Neuron (in vitro differentiated cells): ENCODE measurements at regions not wholly inside any gene's neighbourhood (a gene's known extent, or its start where the extent isn't known, plus 50 kb on each side); places are given as distances from the start of the nearest gene placed in this dataset.
"Not testable (repeated sequence)": the region's sequence is repeated elsewhere in the genome, so short reads cannot be mapped to it uniquely, and the experiment has no call there.

Experiments
- H2AFZ ChIP-seq: one replicate; pipeline ENCODE4 v1.6.1; 2013; ENCODE audit warnings: low read depth, mild to moderate bottlenecking, inconsistent platforms, low read length, moderate library complexity
- H3K27me3 ChIP-seq: one replicate; pipeline ENCODE4 v1.6.1; 2013; ENCODE audit warnings: low read length; ENCODE audit not compliant: insufficient read depth
- H3K36me3 ChIP-seq: one replicate; pipeline ENCODE4 v1.6.1; 2013; ENCODE audit warnings: low read length; ENCODE audit not compliant: insufficient read depth
- H3K4me1 ChIP-seq: one replicate; pipeline ENCODE4 v1.6.1; 2013; ENCODE audit warnings: low read length; ENCODE audit not compliant: insufficient read depth
- H3K4me3 ChIP-seq: 2 replicates; pipeline ENCODE4 v1.5.1; 2013; ENCODE audit warnings: mild to moderate bottlenecking, low read length, moderate library complexity
- H3K9me3 ChIP-seq: one replicate; pipeline ENCODE4 v1.6.1; 2013; ENCODE audit warnings: low read length

GRCh38 chr14:38357557-38357956, 101.7 kb upstream of the CLEC14A start:
- Histone ChIP-seq H2AFZ (no peak overlapping the region), H3K4me3 (no peak overlapping the region), H3K27me3 (no peaks in the 10 kb centered on the region), H3K9me3 (no peaks in the 10 kb centered on the region), H3K36me3 (no peaks in the 10 kb centered on the region), H3K4me1 (no peaks in the 10 kb centered on the region)

DNA sequence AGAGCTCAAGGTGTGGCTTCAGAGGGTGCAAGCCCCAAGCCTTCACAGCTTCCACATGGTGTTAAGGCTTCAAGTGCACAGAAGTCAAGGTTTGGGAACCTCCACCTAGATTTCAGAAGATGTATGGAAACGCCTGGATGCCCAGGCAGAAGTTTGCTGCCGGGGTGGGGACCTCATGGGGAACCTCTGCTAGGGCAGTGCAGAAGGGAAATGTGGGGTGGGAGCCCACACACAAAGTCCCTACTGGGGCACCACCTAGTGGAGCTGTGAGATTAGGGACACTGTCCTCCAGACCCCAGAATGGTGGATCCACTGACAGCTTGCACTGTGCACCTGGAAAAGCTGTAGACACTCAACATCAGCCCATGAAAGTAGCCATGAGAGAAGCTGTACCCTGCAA, 99.6 kb upstream of the CLEC14A start:
- H3K9me3 ChIP-seq, H3K36me3 ChIP-seq, H3K4me1 ChIP-seq, H3K27me3 ChIP-seq, H2AFZ ChIP-seq, H3K4me3 ChIP-seq: not testable (repeated sequence)

GRCh38 chr14:38350102-38350501, 94.2 kb upstream of the CLEC14A start:
- Histone ChIP-seq H3K4me1 (no peaks in the 10 kb centered on the region), H2AFZ (no peak overlapping the region), H3K4me3 (no peak overlapping the region), H3K9me3 (no peaks in the 10 kb centered on the region), H3K36me3 (no peaks in the 10 kb centered on the region), H3K27me3 (no peaks in the 10 kb centered on the region)

- Histone ChIP-seq H3K4me1 (no peaks in the 10 kb centered on the region), H3K4me3 (no peak overlapping the region), H3K9me3 (no peaks in the 10 kb centered on the region)
Measured at GRCh38 chr14:38342803-38343202, 86.9 kb upstream of the CLEC14A start.

DNA sequence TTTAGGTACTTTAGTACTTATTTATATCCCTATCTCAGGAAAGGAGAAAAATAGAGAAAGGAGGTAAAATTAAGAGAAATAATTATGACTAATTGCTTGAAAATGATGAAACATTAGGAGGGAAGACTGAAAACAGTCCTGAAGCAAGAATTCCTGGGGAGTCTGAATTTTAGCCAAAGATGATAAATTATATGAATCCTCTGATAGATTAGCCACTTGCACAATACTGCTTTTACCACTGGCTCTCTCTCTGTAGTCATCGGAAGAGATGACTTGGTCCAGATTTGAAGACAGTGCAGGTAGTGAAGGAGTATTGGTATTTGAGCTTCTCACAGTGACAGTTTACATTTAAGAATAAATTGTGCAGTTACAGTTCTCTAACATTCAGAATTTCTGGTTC, 83.8 kb upstream of the CLEC14A start:
- H3K9me3 ChIP-seq: no peaks in the 10 kb centered on the region
- no peak overlapping the region for H3K4me3 ChIP-seq
- H3K4me1 ChIP-seq: no peaks in the 10 kb centered on the region
- H2AFZ ChIP-seq: no peak overlapping the region
- H3K27me3 ChIP-seq: no peaks in the 10 kb centered on the region
- H3K36me3 ChIP-seq: no peaks in the 10 kb centered on the region

More at GRCh38 chr14:38342803-38343202, 86.9 kb upstream of the CLEC14A start:
- Histone ChIP-seq H3K27me3 (no peaks in the 10 kb centered on the region), H3K36me3 (no peaks in the 10 kb centered on the region), H2AFZ (no peak overlapping the region)

GRCh38 chr14:38336298-38336697, 80.4 kb upstream of the CLEC14A start:
- Histone ChIP-seq H3K36me3 (no peaks in the 10 kb centered on the region), H3K4me3 (no peak overlapping the region), H3K4me1 (no peaks in the 10 kb centered on the region), H2AFZ (no peak overlapping the region), H3K27me3 (no peaks in the 10 kb centered on the region), H3K9me3 (no peaks in the 10 kb centered on the region)

GRCh38 chr14:38330275-38330674, 74.4 kb upstream of the CLEC14A start:
- Histone ChIP-seq H3K36me3 (no peaks in the 10 kb centered on the region), H3K9me3 (no peaks in the 10 kb centered on the region), H3K27me3 (no peaks in the 10 kb centered on the region), H2AFZ (no peak overlapping the region), H3K4me3 (no peak overlapping the region), H3K4me1 (no peaks in the 10 kb centered on the region)

- H3K9me3 ChIP-seq: no peaks in the 10 kb centered on the region
- no peak overlapping the region for H2AFZ ChIP-seq
- no peaks in the 10 kb centered on the region for H3K36me3 ChIP-seq
- no peaks in the 10 kb centered on the region for H3K4me1 ChIP-seq
- H3K27me3 ChIP-seq: no peaks in the 10 kb centered on the region
- no peak overlapping the region for H3K4me3 ChIP-seq
Measured at GRCh38 chr14:38329246-38329645, 73.4 kb upstream of the CLEC14A start.

- H3K36me3 ChIP-seq: no peaks in the 10 kb centered on the region
- no peak overlapping the region for H2AFZ ChIP-seq
- no peaks in the 10 kb centered on the region for H3K27me3 ChIP-seq
- H3K4me3 ChIP-seq: no peak overlapping the region
- no peaks in the 10 kb centered on the region for H3K4me1 ChIP-seq
- H3K9me3 ChIP-seq: no peaks in the 10 kb centered on the region
Measured at GRCh38 chr14:38316922-38317321, 61.0 kb upstream of the CLEC14A start.

- no peaks in the 10 kb centered on the region for H3K9me3 ChIP-seq
- H3K4me3 ChIP-seq: no peak overlapping the region
- H3K4me1 ChIP-seq: no peaks in the 10 kb centered on the region
- no peaks in the 10 kb centered on the region for H3K36me3 ChIP-seq
- H3K27me3 ChIP-seq: no peaks in the 10 kb centered on the region
- no peak overlapping the region for H2AFZ ChIP-seq
Measured at GRCh38 chr14:38311655-38312054, 55.8 kb upstream of the CLEC14A start.

GRCh38 chr14:38310420-38310995, 54.6 kb upstream of the CLEC14A start:
- Histone ChIP-seq H3K4me3 (no peak overlapping the region), H3K9me3 (no peaks in the 10 kb centered on the region), H3K27me3 (no peaks in the 10 kb centered on the region), H3K36me3 (no peaks in the 10 kb centered on the region), H2AFZ (no peak overlapping the region), H3K4me1 (no peaks in the 10 kb centered on the region)

DNA sequence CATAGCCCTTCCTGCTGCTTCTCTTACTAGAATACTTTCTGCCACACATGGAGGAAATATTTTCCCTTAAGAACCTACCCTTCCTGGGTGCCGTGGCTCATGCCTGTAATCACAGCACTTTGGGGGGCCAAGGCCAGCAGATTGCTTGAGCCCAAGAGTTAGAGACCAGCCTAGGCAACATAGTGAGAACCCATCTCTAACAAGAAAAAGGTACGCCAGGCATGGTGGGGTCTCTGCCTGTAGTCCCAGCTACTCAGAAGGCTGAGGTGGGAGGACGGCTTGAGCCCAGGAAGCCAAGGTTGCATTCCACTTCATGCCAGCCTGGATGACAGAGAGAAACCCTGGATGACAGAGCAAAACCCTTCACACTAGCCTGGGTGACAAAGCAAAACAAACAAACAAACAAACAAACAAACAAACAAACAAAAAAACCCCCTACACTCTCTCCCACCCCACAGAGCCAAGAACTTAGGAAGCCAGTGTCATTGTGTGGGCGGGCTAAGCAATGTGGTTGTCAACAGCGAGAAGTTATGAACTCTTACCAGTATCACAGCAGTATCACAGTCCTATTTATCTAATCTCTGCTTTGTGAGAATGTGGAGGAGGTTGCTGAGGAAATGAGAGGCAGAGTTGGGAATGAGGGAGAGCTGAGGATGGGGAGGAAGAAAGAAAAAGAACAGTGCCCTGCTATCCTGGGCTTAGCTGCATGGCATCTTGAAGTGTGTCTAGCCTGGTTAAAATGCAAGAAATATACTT, 53.8 kb upstream of the CLEC14A start:
- H3K27me3 ChIP-seq: no peaks in the 10 kb centered on the region
- no peak overlapping the region for H3K4me3 ChIP-seq
- no peaks in the 10 kb centered on the region for H3K4me1 ChIP-seq
- H2AFZ ChIP-seq: no peak overlapping the region
- H3K9me3 ChIP-seq: no peaks in the 10 kb centered on the region
- H3K36me3 ChIP-seq: no peaks in the 10 kb centered on the region
